NCI-H526 (cell line): ENCODE measurements at regions not wholly inside any gene's neighbourhood (a gene's known extent, or its start where the extent isn't known, plus 50 kb on each side); places are given as distances from the start of the nearest gene placed in this dataset.
"Not testable (repeated sequence)": the region's sequence is repeated elsewhere in the genome, so short reads cannot be mapped to it uniquely, and the experiment has no call there.

Experiments used
- DNase-seq, 2 experiments: peaks; one replicate each; lab custom pipeline; 2025; lab: John Stamatoyannopoulos, UW

GRCh38 chr2:188645986-188646385 is 328.2 kb upstream of the COL3A1 start:
- DNase-seq, result no peak

GRCh38 chr2:188647430-188648070 is 326.6 kb upstream of the COL3A1 start:
- DNase-seq, result no peak

- DNase-seq, result no peak
Observed at GRCh38 chr2:188659656-188660406, 314.3 kb upstream of the COL3A1 start.

GRCh38 chr2:188663301-188663700 is 310.9 kb upstream of the COL3A1 start:
- no peak for DNase-seq

DNA sequence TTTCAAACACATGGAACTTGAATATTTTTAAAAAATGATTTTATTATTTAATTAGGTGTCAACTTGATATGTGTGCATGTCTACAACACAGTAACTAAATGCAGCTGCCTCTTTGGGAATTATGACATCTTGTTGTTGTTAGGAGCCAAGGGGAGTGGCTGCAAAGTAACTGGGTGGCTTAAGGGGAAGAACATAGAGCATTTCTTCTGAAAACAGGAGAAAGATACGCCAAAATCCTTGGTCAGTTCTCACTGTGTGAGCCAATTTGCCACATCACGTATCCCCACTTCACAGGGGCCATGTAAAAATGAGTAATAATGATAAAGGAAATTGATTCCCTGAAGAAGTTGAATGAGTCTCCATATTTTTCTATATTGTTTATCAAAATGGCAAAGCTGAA is 309.8 kb upstream of the COL3A1 start:
- DNase-seq, result no peak

- no peak for DNase-seq
Observed at GRCh38 chr2:188664951-188665595, 309.1 kb upstream of the COL3A1 start.

- no peak for DNase-seq
Observed at GRCh38 chr2:188665727-188666304, 308.4 kb upstream of the COL3A1 start.

- no peak for DNase-seq
Observed at GRCh38 chr2:188666503-188666902, 307.7 kb upstream of the COL3A1 start.

DNA sequence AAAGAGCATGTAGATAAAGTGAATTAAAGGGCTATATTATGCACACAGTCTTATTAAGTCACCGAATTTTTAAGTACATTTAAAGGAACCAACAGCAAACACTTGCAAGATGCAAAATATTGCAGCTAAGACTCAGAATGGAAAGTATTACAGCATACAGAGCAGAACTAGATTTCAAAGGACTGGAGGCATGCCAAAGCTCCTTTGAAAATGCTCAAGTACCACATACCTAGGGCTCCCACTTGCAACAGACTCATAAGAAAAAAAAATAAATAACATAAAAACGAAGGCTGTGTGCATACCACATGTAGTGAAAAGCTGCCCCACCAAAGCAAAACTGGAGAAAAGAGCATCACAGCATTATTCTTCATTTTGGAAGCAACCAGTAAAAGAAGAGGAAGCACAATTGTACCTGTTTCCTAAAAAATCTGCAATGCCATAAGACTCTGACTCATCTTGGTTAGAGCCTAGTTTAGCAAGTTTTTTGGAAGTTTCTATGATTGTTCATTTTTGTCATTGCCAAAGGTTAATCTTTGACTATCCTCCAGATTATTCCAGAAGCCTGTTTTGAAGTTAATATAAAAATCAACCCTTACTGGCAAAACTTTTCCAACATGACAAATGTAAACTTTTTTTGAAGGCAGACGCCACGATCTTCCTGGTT is 306.0 kb upstream of the COL3A1 start:
- no peak for DNase-seq

GRCh38 chr2:188675391-188676009 is 298.7 kb upstream of the COL3A1 start:
- DNase-seq, result no peak

GRCh38 chr2:188676010-188676400 is 298.2 kb upstream of the COL3A1 start:
- DNase-seq, result no peak

- no peak for DNase-seq
Observed at GRCh38 chr2:188677142-188677541, 297.0 kb upstream of the COL3A1 start.

GRCh38 chr2:188678882-188679281 is 295.3 kb upstream of the COL3A1 start:
- DNase-seq, result no peak

DNA sequence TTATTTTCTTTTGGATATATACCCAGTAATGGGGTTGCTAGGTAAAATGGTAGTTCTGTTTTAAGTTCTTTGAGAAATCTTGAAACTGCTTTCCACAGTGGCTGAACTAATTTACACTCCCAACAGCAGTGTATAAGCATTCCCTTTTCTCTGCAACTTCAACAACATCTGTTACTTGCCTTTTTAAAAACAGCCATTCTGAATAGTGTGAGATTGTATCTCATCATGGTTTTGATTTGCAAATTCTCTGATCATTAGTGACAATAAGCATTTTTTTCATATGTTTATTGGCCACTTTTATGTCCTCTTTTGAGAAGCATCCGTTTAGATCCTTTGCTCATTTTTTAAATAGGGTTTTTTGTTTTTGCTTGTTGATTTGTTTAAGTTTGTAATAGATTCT is 291.3 kb upstream of the COL3A1 start:
- peak in 1 of 2 experiments; percentile 7 for DNase-seq

GRCh38 chr2:188684795-188685194 is 289.4 kb upstream of the COL3A1 start:
- DNase-seq, result no peak

GRCh38 chr2:188693111-188693510 is 281.1 kb upstream of the COL3A1 start:
- no peak for DNase-seq

- no peak for DNase-seq
Observed at GRCh38 chr2:188693771-188694170, 280.4 kb upstream of the COL3A1 start.

DNA sequence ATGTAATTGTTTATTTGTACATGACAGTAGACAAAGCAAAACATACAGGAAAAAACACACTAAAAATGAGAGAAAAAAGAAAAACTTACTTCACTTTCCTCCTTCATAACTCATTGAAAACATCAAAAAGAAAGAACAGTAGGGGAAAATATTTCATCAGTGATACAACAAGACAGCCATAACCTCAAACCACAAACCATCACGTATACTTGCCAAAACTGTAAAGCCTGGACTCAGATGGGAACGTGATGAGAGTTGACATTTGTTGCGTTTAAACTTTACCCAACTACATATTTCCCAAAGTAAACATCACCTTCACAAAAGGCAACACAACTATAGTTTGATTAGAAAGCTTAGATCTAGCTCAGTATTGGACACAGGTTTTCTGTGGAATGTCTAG is 278.2 kb upstream of the COL3A1 start:
- DNase-seq, result no peak

- DNase-seq, result not testable (repeated sequence)
Observed at GRCh38 chr2:188698151-188698550, 276.0 kb upstream of the COL3A1 start.

- DNase-seq, result no peak
Observed at GRCh38 chr2:188701836-188702235, 272.3 kb upstream of the COL3A1 start.

GRCh38 chr2:188705191-188705590 is 269.0 kb upstream of the COL3A1 start:
- DNase-seq, result no peak

GRCh38 chr2:188713961-188714360 is 260.2 kb upstream of the COL3A1 start:
- DNase-seq, result no peak
